IMR-90 (cell line): ENCODE measurements at regions not wholly inside any gene's neighbourhood (a gene's known extent, or its start where the extent isn't known, plus 50 kb on each side); places are given as distances from the start of the nearest gene placed in this dataset.

Source experiments
- ATAC-seq: fragments of 200-7000 bp; cut with Tn5 transposase; 2 replicates; pipeline ENCODE4 v1.9.1; 2020; ENCODE audit warnings: low read depth, mild to moderate bottlenecking, moderate library complexity
- BruUV-seq: library from RNA; stranded (reverse); fragments of 400-500 nt; replicated peaks from 2 replicates; lab custom pipeline; 2021; lab: Mats Ljungman, UMichigan
- CTCF ChIA-PET: fragments of 300-600 bp; formaldehyde crosslinking; extraction: SDS; loops from one replicate; lab custom pipeline; 2021; ENCODE audit warnings: antibody characterized with exemption; lab: Yijun Ruan, JAX
- POLR2A ChIA-PET: fragments of 300-600 bp; sonication (Branson Sonifier 250); formaldehyde crosslinking; loops from one replicate; lab custom pipeline; 2022; ENCODE audit warnings: antibody characterized with exemption; ENCODE audit not compliant: unreplicated experiment; lab: Charles Lee
- DNase-seq: peaks from one replicate; pipeline ENCODE4 v3.0.0; 2013
- H2AFZ ChIP-seq: replicated peaks from 2 replicates; pipeline ENCODE3; 2013; ENCODE audit warnings: low read length, mild to moderate bottlenecking; ENCODE audit not compliant: poor library complexity
- H2AK5ac ChIP-seq: 2 replicates; pipeline ENCODE4 v1.6.1; 2013; ENCODE audit warnings: low read depth, low read length, inconsistent platforms
- H2AK9ac ChIP-seq: replicated peaks from 2 replicates; pipeline ENCODE3; 2013; ENCODE audit warnings: mild to moderate bottlenecking, low read depth, low read length, moderate library complexity; ENCODE audit not compliant: poor library complexity
- H2BK120ac ChIP-seq: 2 replicates; pipeline ENCODE4 v1.6.1; 2013; ENCODE audit warnings: low read depth, low read length, inconsistent platforms
- H2BK15ac ChIP-seq: 3 replicates; pipeline ENCODE4 v1.6.1; 2013; ENCODE audit warnings: low read depth, low read length, inconsistent platforms
- H2BK20ac ChIP-seq: 2 replicates; pipeline ENCODE4 v1.6.1; 2013; ENCODE audit warnings: low read depth, mild to moderate bottlenecking, inconsistent platforms, low read length, moderate library complexity
- H2BK5ac ChIP-seq: 2 replicates; pipeline ENCODE4 v1.6.1; 2013; ENCODE audit warnings: mild to moderate bottlenecking, low read depth, low read length, inconsistent platforms; ENCODE audit not compliant: poor library complexity, severe bottlenecking
- H3K14ac ChIP-seq: replicated peaks from 2 replicates; pipeline ENCODE4 v1.6.1; 2013; ENCODE audit warnings: low read depth, low read length, inconsistent platforms
- H3K18ac ChIP-seq: 2 replicates; pipeline ENCODE4 v1.6.1; 2013; ENCODE audit warnings: low read depth, low read length, control low read depth
- H3K23ac ChIP-seq: 2 replicates; pipeline ENCODE4 v1.6.1; 2013; ENCODE audit warnings: low read depth, low read length, inconsistent platforms
- H3K27ac ChIP-seq: 2 replicates; pipeline ENCODE4 v1.5.1; 2013; ENCODE audit warnings: mild to moderate bottlenecking, control low read depth, low read length; ENCODE audit not compliant: insufficient read depth
- H3K27me3 ChIP-seq: 2 replicates; pipeline ENCODE4 v1.6.1; 2013; ENCODE audit warnings: low read length; ENCODE audit not compliant: control insufficient read depth, insufficient read depth
- H3K36me3 ChIP-seq: 2 replicates; pipeline ENCODE4 v1.6.1; 2013; ENCODE audit warnings: low read length, mixed read lengths; ENCODE audit not compliant: control insufficient read depth, insufficient read depth
- H3K4ac ChIP-seq: 2 replicates; pipeline ENCODE4 v1.6.1; 2013; ENCODE audit warnings: low read depth, low read length, inconsistent platforms
- H3K4me1 ChIP-seq: 2 replicates; pipeline ENCODE4 v1.6.1; 2013; ENCODE audit warnings: low read length, mixed read lengths; ENCODE audit not compliant: control insufficient read depth, insufficient read depth
- H3K4me2 ChIP-seq: 2 replicates; pipeline ENCODE4 v1.6.1; 2013; ENCODE audit warnings: low read depth, mild to moderate bottlenecking, control low read depth, low read length, moderate library complexity
- H3K4me3 ChIP-seq: 2 replicates; pipeline ENCODE4 v1.5.1; 2013; ENCODE audit warnings: low read depth, mild to moderate bottlenecking, control low read depth, low read length, moderate library complexity; ENCODE audit not compliant: insufficient read depth
- H3K56ac ChIP-seq: 2 replicates; pipeline ENCODE4 v1.6.1; 2013; ENCODE audit warnings: low read length, inconsistent platforms; ENCODE audit not compliant: insufficient read depth; ENCODE audit errors: extremely low read depth
- H3K79me1 ChIP-seq, 2 experiments: 2 replicates each; pipeline ENCODE4 v1.6.1; 2013; ENCODE audit warnings: low read length in 2 of 2, inconsistent platforms in 1 of 2, low read depth in 1 of 2
- H3K9ac ChIP-seq: 2 replicates; pipeline ENCODE4 v1.6.1; 2013; ENCODE audit warnings: low read depth, low read length, control low read depth
- H3K9me1 ChIP-seq: 2 replicates; pipeline ENCODE4 v1.6.1; 2013; ENCODE audit warnings: low read length, inconsistent platforms; ENCODE audit not compliant: insufficient read depth
- H3K9me3 ChIP-seq: 2 replicates; pipeline ENCODE4 v1.6.1; 2013; ENCODE audit warnings: low read length; ENCODE audit not compliant: control insufficient read depth, insufficient read depth
- H4K20me1 ChIP-seq: 2 replicates; pipeline ENCODE4 v1.6.1; 2013; ENCODE audit warnings: low read length, inconsistent platforms; ENCODE audit not compliant: insufficient read depth
- H4K5ac ChIP-seq: 2 replicates; pipeline ENCODE4 v1.6.1; 2013; ENCODE audit warnings: mild to moderate bottlenecking, low read depth, low read length, control low read depth
- H4K8ac ChIP-seq, 2 experiments: 2 replicates each; pipeline ENCODE4 v1.6.1; 2013; ENCODE audit warnings: low read depth in 2 of 2, low read length in 2 of 2, control low read depth in 1 of 2, inconsistent platforms in 1 of 2
- H4K91ac ChIP-seq: 2 replicates; pipeline ENCODE4 v1.6.1; 2013; ENCODE audit warnings: low read depth, low read length, inconsistent platforms; ENCODE audit not compliant: insufficient read depth
- BHLHE40 ChIP-seq: fragments of 150-350 bp; IDR thresholded peaks from 2 replicates; pipeline ENCODE4 v1.6.1; 2016; ENCODE audit warnings: mild to moderate bottlenecking, low read depth, low read length
- CEBPB ChIP-seq: IDR thresholded peaks from 2 replicates; pipeline ENCODE4 v1.6.1; 2012; ENCODE audit warnings: low read depth, low read length, improper control_type of control experiment
- CHD1 ChIP-seq: IDR thresholded peaks from 2 replicates; pipeline ENCODE4 v1.6.1; 2012; ENCODE audit warnings: low read depth, low read length, improper control_type of control experiment
- FOS ChIP-seq: fragments of 150-350 bp; IDR thresholded peaks from 2 replicates; pipeline ENCODE4 v1.6.1; 2016; ENCODE audit warnings: low read depth, low read length
- MAFK ChIP-seq: IDR thresholded peaks from 2 replicates; pipeline ENCODE4 v1.6.1; 2012; ENCODE audit warnings: low read depth, low read length, improper control_type of control experiment
- MAZ ChIP-seq: IDR thresholded peaks from 2 replicates; pipeline ENCODE4 v1.6.1; 2012; ENCODE audit warnings: low read depth, mild to moderate bottlenecking, low read length, improper control_type of control experiment, moderate library complexity, borderline replicate concordance
- MXI1 ChIP-seq: IDR thresholded peaks from 2 replicates; pipeline ENCODE4 v1.6.1; 2012; ENCODE audit warnings: low read depth, mild to moderate bottlenecking, low read length, moderate library complexity, borderline replicate concordance
- NFE2L2 ChIP-seq: fragments of 150-350 bp; IDR thresholded peaks from 2 replicates; pipeline ENCODE4 v1.6.1; 2016; ENCODE audit warnings: low read depth, mild to moderate bottlenecking, low read length
- POLR2A ChIP-seq: IDR thresholded peaks from 2 replicates; pipeline ENCODE4 v1.6.1; 2012; ENCODE audit warnings: mild to moderate bottlenecking, low read depth, low read length
- RAD21 ChIP-seq: IDR thresholded peaks from 2 replicates; pipeline ENCODE4 v1.6.1; 2012; ENCODE audit warnings: low read length, improper control_type of control experiment
- RCOR1 ChIP-seq: IDR thresholded peaks from 2 replicates; pipeline ENCODE4 v1.6.1; 2012; ENCODE audit warnings: mild to moderate bottlenecking, low read length, improper control_type of control experiment; ENCODE audit not compliant: insufficient replicate concordance
- RFX5 ChIP-seq: IDR thresholded peaks from 2 replicates; pipeline ENCODE4 v1.8.0; 2012; ENCODE audit warnings: low read depth, mild to moderate bottlenecking, low read length, moderate library complexity
- SMC3 ChIP-seq: fragments of 150-350 bp; IDR thresholded peaks from 2 replicates; pipeline ENCODE4 v1.6.1; 2016; ENCODE audit warnings: low read depth, mild to moderate bottlenecking, antibody characterized with exemption, low read length, moderate library complexity
- dilution Hi-C: fragments of 300-500 bp; cut with HindIII; formaldehyde crosslinking; loops from one replicate; pipeline ENCODE4 v1.14.3; 2018; ENCODE audit warnings: low sequenced_read_pairs; ENCODE audit not compliant: unreplicated experiment
- in situ Hi-C: fragments of 300-500 bp; cut with MboI; formaldehyde crosslinking; loops from 3 replicates; pipeline ENCODE4 v1.14.3; 2019; ENCODE audit warnings: low sequenced_read_pairs, inconsistent platforms, mixed read lengths
- intact Hi-C: fragments of 100-400 bp; cut with micrococcal nuclease; formaldehyde crosslinking; loops from 2 replicates; pipeline ENCODE4 v1.10.0; 2022
- TF ChIP-seq, protein P1 (sequence below): fragments of 150-350 bp; IDR thresholded peaks from 2 replicates; pipeline ENCODE4 v1.6.1; 2016; ENCODE audit warnings: low read depth, mild to moderate bottlenecking, low read length, moderate library complexity, borderline replicate concordance
- TF ChIP-seq, protein P2 (sequence below): conservative IDR thresholded peaks from 2 replicates; pipeline ENCODE4 v1.5.1; 2012; ENCODE audit warnings: mild to moderate bottlenecking, low read depth, low read length, improper control_type of control experiment
- TF ChIP-seq, protein P3 (sequence below): fragments of 150-350 bp; IDR thresholded peaks from 2 replicates; pipeline ENCODE4 v1.6.1; 2017; ENCODE audit warnings: mild to moderate bottlenecking, antibody characterized with exemption, low read length, low read depth

DNA sequence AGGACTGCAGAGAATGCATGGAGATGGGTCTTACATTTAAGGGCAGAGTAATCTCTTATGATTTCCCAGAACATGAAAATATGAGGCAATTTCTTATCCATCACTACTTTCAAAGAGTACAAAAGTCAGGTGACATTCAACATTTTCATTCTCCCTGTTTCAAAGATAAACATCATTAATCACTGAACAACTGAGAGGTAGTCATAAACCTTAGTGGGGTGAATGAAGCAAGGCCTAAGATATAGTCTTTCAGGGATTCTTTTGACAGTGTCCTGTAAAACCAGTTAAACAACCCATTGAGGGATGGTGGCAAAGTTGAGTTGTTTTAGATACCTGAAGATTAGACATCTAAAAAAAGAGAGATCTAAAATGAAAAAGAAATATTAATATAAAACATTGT lies 271.6 kb upstream of the CBLB start:
- in situ Hi-C loops (no loop called here), dilution Hi-C loops (no loop called here)
- ATAC-seq: no peak

More for the DNA sequence above, 271.6 kb upstream of the CBLB start:
- Histone ChIP-seq H3K9me3 (no peaks in the 10 kb centered on the region; the same call in 1 of the 2 replicates), H3K23ac (no peak overlapping the region), H3K56ac (no peak overlapping the region), H3K18ac (no peak overlapping the region), H4K20me1 (no peaks in the 10 kb centered on the region), H3K79me1 (no peaks in the 10 kb centered on the region), H3K36me3 (no peaks in the 10 kb centered on the region), H3K9ac (no peak overlapping the region), H3K14ac (no peak overlapping the region), H3K4me2 (no peak overlapping the region), H2AK9ac (no peak overlapping the region), H3K9me1 (no peaks in the 10 kb centered on the region), H2AK5ac (no peak overlapping the region), H2BK20ac (no peak overlapping the region), H2AFZ (no peak overlapping the region), H3K4ac (no peak overlapping the region), H3K27ac (no peak overlapping the region), H2BK15ac (no peak overlapping the region), H4K8ac (no peak overlapping the region), H3K27me3 (no peaks in the 10 kb centered on the region), H2BK120ac (no peak overlapping the region), H4K91ac (no peak overlapping the region), H3K4me3 (no peak overlapping the region), H4K5ac (no peak overlapping the region), H3K4me1 (peaks cover 4% of the 10 kb centered on the region), H2BK5ac (no peak overlapping the region)
- intact Hi-C loops: no loop called here
- TF ChIP-seq BHLHE40 (no peak), CEBPB (no peak), NFE2L2 (no peak), MAZ (no peak), MXI1 (no peak), RFX5 (no peak), CHD1 (no peak), FOS (no peak), RAD21 (no peak), RCOR1 (no peak), POLR2A (no peak), MAFK (no peak), SMC3 (no peak)
- TF ChIP-seq, protein P1, sequence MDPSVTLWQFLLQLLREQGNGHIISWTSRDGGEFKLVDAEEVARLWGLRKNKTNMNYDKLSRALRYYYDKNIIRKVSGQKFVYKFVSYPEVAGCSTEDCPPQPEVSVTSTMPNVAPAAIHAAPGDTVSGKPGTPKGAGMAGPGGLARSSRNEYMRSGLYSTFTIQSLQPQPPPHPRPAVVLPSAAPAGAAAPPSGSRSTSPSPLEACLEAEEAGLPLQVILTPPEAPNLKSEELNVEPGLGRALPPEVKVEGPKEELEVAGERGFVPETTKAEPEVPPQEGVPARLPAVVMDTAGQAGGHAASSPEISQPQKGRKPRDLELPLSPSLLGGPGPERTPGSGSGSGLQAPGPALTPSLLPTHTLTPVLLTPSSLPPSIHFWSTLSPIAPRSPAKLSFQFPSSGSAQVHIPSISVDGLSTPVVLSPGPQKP: no peak
- TF ChIP-seq, protein P2, sequence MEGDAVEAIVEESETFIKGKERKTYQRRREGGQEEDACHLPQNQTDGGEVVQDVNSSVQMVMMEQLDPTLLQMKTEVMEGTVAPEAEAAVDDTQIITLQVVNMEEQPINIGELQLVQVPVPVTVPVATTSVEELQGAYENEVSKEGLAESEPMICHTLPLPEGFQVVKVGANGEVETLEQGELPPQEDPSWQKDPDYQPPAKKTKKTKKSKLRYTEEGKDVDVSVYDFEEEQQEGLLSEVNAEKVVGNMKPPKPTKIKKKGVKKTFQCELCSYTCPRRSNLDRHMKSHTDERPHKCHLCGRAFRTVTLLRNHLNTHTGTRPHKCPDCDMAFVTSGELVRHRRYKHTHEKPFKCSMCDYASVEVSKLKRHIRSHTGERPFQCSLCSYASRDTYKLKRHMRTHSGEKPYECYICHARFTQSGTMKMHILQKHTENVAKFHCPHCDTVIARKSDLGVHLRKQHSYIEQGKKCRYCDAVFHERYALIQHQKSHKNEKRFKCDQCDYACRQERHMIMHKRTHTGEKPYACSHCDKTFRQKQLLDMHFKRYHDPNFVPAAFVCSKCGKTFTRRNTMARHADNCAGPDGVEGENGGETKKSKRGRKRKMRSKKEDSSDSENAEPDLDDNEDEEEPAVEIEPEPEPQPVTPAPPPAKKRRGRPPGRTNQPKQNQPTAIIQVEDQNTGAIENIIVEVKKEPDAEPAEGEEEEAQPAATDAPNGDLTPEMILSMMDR: no peak
- TF ChIP-seq, protein P3, sequence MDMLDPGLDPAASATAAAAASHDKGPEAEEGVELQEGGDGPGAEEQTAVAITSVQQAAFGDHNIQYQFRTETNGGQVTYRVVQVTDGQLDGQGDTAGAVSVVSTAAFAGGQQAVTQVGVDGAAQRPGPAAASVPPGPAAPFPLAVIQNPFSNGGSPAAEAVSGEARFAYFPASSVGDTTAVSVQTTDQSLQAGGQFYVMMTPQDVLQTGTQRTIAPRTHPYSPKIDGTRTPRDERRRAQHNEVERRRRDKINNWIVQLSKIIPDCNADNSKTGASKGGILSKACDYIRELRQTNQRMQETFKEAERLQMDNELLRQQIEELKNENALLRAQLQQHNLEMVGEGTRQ: no peak
- no peak for DNase-seq
- BruUV-seq: no TSS peak
- POLR2A ChIA-PET: no interaction called here
- CTCF ChIA-PET: no interaction called here
